Activated naive CD4-positive, alpha-beta T cell treated with anti-CD3 and anti-CD28 coated beads, Interleukin-2, amount 10 ng/mL, durations not matched to agents 7 days and 5 days (primary cell): ENCODE measurements at regions not wholly inside any gene's neighbourhood (a gene's known extent, or its start where the extent isn't known, plus 50 kb on each side); places are given as distances from the start of the nearest gene placed in this dataset.

Experiments used
- CTCF ChIA-PET: fragments of 350-600 bp; sonication (Branson Sonifier 250); formaldehyde crosslinking; loops from one replicate; lab custom pipeline; 2021; ENCODE audit warnings: antibody characterized with exemption; lab: Charles Lee
- DNase-seq: peaks from one replicate; pipeline ENCODE4 v3.0.0-alpha.2; 2020
- H3K27ac Mint-ChIP-seq: one replicate; pipeline ENCODE4 v1.8.0; 2021; ENCODE audit warnings: mild to moderate bottlenecking, moderate library complexity, mixed read lengths
- H3K27me3 Mint-ChIP-seq: one replicate; pipeline ENCODE4 v1.8.0; 2021; ENCODE audit warnings: mild to moderate bottlenecking, mixed read lengths
- H3K36me3 Mint-ChIP-seq: one replicate; pipeline ENCODE4 v1.8.0; 2021; ENCODE audit warnings: mixed read lengths
- H3K4me1 Mint-ChIP-seq: one replicate; pipeline ENCODE4 v1.8.0; 2021; ENCODE audit warnings: mixed read lengths
- H3K4me3 Mint-ChIP-seq: one replicate; pipeline ENCODE4 v1.8.0; 2021; ENCODE audit warnings: mild to moderate bottlenecking, moderate library complexity, mixed read lengths
- H3K9me3 Mint-ChIP-seq: one replicate; pipeline ENCODE4 v1.8.0; 2021; ENCODE audit warnings: mixed read lengths

DNA sequence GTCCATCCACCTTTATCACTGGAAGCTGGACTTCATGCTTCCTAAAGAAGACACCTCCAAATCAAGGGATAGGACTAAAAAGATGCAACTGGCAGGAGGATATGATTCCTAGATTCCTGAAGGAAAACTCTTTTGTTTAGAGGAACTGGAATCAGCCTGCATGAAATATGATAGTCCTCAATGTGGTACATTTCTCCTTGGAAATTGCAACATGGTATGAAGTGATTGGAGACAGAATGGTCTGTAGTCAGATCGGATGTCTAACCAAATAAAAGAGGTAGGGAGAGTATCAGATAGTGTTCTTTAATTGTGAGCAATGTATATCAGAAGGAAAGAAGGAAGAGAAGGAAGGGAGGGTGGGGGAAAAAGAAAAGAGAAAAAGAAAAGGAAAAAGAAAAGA is 116.1 kb upstream of the FSTL4 start:
- CTCF ChIA-PET, result no interaction called here
- no peaks in the 10 kb centered on the region for H3K4me1 Mint-ChIP-seq

DNA sequence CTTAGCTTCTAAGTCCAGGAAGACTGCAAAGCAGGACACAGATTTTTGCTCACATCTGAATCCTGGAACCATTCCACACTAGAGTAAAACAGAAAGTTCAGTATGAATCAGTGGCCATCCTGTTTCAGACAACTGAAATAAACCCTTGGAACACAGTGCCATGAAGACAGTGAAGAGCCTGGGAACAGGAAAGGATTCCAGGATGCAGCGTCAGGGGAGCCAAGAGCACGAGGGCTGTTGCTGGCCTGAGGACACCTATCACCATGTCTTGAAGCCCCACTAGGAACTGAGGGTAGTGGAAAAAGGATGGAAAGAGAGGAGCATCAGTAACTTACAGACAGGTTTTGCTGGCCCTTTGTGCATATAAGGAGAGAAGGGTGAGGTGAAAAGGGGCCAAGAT is 115.3 kb upstream of the FSTL4 start:
- DNase-seq, result no peak
- CTCF ChIA-PET, result no interaction called here
- H3K27me3 Mint-ChIP-seq, result peaks cover 25% of the 10 kb centered on the region
- no peaks in the 10 kb centered on the region for H3K36me3 Mint-ChIP-seq
- H3K4me3 Mint-ChIP-seq, result no peak overlapping the region
- no peak overlapping the region for H3K27ac Mint-ChIP-seq
- H3K4me1 Mint-ChIP-seq, result no peaks in the 10 kb centered on the region
- H3K9me3 Mint-ChIP-seq, result no peaks in the 10 kb centered on the region

More for the DNA sequence above, 116.1 kb upstream of the FSTL4 start:
- H3K27me3 Mint-ChIP-seq, result peaks cover 16% of the 10 kb centered on the region
- H3K27ac Mint-ChIP-seq, result no peak overlapping the region
- H3K9me3 Mint-ChIP-seq, result no peaks in the 10 kb centered on the region
- H3K4me3 Mint-ChIP-seq, result no peak overlapping the region
- DNase-seq, result no peak
- H3K36me3 Mint-ChIP-seq, result no peaks in the 10 kb centered on the region

DNA sequence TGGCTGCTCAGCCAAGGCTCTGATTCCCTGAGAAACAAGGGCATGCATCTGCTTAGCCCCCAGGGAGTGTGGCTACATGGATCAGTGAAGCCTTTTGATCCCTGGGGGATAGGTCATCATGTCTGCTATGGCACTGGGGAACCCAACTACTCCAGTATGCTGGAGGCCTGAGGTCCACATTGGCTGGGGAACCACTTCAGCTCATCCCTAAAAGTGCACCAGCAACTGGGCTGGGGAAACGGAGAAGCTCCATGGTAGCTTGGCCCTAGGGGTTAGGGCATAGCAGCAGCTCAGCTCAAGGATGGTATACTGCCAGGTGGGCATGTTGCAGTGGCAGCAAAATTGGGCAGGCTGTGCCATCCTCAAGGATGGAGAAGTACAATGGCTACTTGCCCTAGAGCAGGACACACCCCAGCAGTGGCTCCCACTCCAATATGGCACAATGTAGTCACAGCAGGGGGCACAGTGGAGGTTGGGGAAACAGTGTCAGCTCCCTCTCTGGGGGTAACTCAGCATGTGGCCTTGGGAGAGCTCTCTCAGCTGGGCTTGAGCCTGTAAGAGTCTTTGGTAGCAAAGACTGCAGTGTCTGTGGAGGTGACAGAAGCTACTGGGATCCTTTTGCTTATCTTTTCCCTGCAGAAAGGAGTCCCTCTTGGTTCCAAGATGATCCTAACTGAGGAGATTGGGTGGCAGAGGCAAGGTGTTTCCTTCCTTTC is 111.5 kb upstream of the FSTL4 start:
- H3K4me1 Mint-ChIP-seq, result no peaks in the 10 kb centered on the region
- no peaks in the 10 kb centered on the region for H3K36me3 Mint-ChIP-seq
- H3K27ac Mint-ChIP-seq, result no peak overlapping the region
- CTCF ChIA-PET, result no interaction called here
- H3K4me3 Mint-ChIP-seq, result no peak overlapping the region
- H3K9me3 Mint-ChIP-seq, result peaks cover 12% of the 10 kb centered on the region
- peaks cover 25% of the 10 kb centered on the region for H3K27me3 Mint-ChIP-seq
- DNase-seq, result no peak

DNA sequence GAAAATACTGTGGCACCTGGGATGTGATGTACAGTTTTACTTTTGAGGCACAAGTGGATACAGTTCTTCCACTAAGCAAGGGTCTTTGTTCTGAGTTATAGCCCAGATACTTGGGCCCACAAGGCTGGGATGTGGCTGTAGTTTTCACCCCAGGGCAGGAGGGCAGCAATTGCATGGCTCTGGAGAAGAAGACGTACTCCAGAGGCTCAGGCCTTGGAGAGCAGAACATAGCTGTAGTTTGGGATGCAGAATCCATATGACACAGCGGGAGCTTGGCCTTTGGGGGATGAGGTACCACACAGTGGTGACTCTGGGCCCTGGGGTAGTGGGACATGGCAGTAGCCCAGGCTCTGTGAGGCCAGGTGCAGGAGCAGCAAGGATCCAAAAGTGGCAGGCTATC is 110.8 kb upstream of the FSTL4 start:
- DNase-seq, result no peak
- CTCF ChIA-PET, result no interaction called here
- H3K27me3 Mint-ChIP-seq, result peaks cover 25% of the 10 kb centered on the region
- no peaks in the 10 kb centered on the region for H3K4me1 Mint-ChIP-seq
- no peak overlapping the region for H3K27ac Mint-ChIP-seq
- H3K4me3 Mint-ChIP-seq, result no peak overlapping the region
- peaks cover 12% of the 10 kb centered on the region for H3K9me3 Mint-ChIP-seq
- no peaks in the 10 kb centered on the region for H3K36me3 Mint-ChIP-seq

DNA sequence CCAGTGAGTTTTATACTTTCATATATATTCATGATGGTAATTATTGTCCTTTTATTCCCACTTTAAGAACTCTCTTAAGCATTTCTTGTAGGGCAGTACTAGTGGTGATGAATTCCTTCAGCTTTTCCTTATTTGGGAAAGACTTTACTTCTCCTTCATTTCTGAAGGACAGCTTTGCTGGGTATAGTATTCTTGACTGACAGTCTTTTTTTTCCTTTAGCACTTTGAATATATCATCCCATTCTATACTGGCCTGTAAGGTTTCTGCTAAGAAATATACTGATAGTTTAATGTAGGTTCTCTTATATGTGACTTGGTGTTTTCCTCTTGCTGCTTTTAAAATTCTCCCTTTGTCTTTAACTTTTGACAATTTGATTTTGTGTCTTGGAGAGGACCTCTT is 109.0 kb upstream of the FSTL4 start:
- Mint-ChIP-seq H3K4me1 (no peaks in the 10 kb centered on the region), H3K27ac (no peak overlapping the region), H3K9me3 (peaks cover 12% of the 10 kb centered on the region), H3K36me3 (no peaks in the 10 kb centered on the region), H3K27me3 (peaks cover 18% of the 10 kb centered on the region), H3K4me3 (no peak overlapping the region)
- DNase-seq, result no peak
- CTCF ChIA-PET, result no interaction called here

DNA sequence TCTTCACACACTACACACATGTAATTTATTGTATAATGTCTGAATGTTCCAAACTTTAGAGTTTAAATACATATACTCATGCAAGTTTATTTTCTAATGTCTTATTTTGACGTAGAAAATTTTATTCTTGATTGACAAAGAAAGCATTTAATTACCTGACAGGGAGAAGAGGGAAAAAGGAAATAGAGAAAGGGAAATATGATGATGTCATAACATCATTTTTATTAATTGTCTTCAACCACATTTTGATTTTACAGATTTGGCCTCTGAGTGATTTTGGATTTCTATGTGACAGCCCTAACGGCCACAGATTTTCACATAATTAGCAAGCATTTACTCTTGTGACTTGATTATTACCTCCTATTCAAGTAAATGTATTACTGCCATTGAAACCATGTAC is 106.1 kb upstream of the FSTL4 start:
- Mint-ChIP-seq H3K27me3 (peaks cover 28% of the 10 kb centered on the region), H3K27ac (no peak overlapping the region), H3K36me3 (no peaks in the 10 kb centered on the region), H3K9me3 (peaks cover 12% of the 10 kb centered on the region), H3K4me3 (no peak overlapping the region), H3K4me1 (no peaks in the 10 kb centered on the region)
- DNase-seq, result no peak
- CTCF ChIA-PET, result no interaction called here

DNA sequence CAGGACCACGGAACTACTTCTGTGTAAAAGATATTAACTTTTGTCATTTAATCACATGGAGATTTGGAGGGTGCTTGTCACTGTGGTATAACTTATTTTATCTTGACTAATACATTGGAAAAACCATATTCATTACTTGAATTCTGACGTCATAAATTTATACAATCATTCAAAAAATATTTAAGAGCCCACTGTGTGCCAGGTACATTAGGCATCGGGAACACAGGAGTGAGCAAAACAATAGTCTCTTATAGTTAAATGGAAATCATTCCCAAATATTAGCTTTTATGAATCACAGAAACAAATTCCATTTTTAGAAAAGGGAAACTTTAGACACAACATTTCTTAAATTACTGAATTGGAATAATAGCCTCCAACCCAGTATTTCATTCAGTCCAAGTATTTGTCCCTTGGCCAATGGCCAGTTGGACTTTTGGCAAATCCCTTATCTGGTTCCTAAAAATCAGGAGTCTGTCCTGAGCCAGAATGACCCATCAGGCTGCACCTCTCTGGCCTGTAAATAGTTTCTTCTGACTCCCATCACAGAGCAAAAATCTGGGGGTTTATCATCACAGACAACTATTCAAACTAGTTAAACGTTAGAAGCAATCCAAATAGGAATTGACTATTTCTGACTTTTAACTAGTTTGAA is 104.3 kb upstream of the FSTL4 start:
- Mint-ChIP-seq H3K9me3 (peaks cover 4% of the 10 kb centered on the region), H3K36me3 (no peaks in the 10 kb centered on the region), H3K27ac (no peak overlapping the region), H3K4me3 (no peak overlapping the region), H3K27me3 (peaks cover 26% of the 10 kb centered on the region), H3K4me1 (no peaks in the 10 kb centered on the region)
- CTCF ChIA-PET, result no interaction called here
- no peak for DNase-seq

DNA sequence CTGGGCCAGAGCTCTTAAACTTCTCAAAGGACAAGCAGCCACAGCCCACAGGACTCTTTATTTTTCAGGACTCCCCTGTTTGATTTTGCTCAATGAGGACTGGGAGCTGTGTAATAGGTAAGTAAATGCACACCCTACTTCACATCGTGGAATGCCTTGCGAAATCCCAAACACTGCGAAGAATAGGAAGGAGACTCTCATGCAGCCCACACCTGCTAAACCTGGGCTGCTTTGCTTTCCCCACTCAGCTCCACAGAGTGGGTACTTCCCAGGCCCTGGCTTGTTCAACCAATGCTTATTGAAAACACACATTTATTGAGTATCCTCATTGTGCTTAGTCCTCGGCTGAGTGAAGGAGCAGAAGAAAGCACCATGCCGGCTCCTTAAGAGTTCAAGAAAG is 103.3 kb upstream of the FSTL4 start:
- H3K27me3 Mint-ChIP-seq, result peaks cover 34% of the 10 kb centered on the region
- H3K4me3 Mint-ChIP-seq, result no peak overlapping the region
- no peak for DNase-seq
- CTCF ChIA-PET, result no interaction called here
- no peaks in the 10 kb centered on the region for H3K4me1 Mint-ChIP-seq
- no peaks in the 10 kb centered on the region for H3K9me3 Mint-ChIP-seq
- no peak overlapping the region for H3K27ac Mint-ChIP-seq
- H3K36me3 Mint-ChIP-seq, result no peaks in the 10 kb centered on the region

DNA sequence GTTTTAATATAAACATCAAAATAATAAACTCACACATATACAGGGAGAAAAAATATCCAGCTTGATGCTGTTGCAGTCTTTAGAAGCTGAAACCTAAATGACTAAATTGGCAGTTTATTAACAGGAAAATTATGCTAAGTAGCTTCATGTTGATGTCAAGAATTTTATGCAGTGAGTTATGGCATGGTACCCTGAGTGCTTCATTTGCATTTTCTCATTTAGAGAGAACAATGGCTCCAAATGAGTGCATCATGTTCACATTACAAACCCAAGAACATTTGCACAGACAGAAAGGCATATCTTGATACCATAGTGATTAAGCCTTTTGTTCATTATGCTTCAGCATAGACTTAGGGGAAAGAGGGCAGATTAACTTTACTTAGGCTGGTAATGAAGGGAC is 102.9 kb upstream of the FSTL4 start:
- DNase-seq, result no peak
- no peak overlapping the region for H3K27ac Mint-ChIP-seq
- H3K27me3 Mint-ChIP-seq, result peaks cover 31% of the 10 kb centered on the region
- CTCF ChIA-PET, result no interaction called here
- no peaks in the 10 kb centered on the region for H3K36me3 Mint-ChIP-seq
- no peaks in the 10 kb centered on the region for H3K9me3 Mint-ChIP-seq
- no peak overlapping the region for H3K4me3 Mint-ChIP-seq
- no peaks in the 10 kb centered on the region for H3K4me1 Mint-ChIP-seq

DNA sequence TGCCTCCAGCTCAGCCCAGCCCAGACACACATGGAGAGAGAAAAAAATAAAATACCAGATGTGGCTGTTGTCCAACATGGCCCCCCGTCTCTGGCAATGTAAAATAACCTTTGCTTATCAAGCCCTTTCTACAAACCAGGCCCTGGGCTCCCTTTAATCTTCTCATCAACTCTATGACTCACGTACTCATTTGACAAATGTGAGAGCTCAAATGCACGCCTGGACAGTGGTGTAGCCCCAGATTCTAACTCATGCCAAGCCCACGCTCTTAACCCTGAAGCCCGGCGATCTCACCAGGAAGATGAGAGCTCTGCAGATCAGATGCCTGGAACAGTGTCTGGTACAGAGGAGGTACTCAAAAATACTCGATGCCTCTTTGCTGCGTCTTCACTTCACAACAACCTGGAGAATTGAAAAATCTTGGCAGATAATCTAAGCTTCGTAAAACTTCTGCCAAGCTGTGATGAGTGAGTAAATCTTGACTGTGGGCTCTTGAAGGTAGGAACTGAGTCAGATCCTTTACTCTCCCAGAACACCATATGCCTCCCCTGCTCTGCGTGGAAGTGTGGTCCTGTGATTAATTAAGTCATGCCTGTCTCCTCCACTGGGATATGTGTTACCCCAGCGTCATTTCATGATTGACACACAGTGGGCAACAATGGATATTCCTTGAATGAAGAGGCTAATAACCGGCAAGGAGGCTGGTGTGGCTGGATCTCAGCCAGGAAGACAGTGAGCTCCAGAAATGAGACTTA is 102.0 kb upstream of the FSTL4 start:
- Mint-ChIP-seq H3K4me3 (no peak overlapping the region), H3K27me3 (peaks cover 36% of the 10 kb centered on the region), H3K9me3 (no peaks in the 10 kb centered on the region), H3K27ac (no peak overlapping the region), H3K4me1 (no peaks in the 10 kb centered on the region), H3K36me3 (no peaks in the 10 kb centered on the region)
- CTCF ChIA-PET, result no interaction called here
- no peak for DNase-seq

DNA sequence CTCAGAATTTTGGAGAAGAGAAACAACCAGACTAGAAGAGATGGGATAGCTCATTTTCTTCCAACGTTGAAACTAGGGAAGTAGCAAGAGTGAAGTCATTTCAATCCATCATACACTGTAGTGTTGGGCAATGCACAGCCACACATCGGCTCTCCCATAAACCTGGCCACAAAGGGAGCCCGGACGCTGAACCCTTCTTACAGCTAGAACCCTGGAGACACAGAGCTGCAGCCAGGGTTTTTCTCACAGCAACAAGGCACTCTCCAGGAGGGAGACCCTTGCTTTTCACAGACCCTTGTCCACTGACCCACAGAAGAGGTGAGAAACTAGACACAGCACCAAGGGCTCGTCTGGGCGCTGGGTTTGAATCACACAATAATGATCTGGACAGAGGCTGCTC is 101.4 kb upstream of the FSTL4 start:
- no peak for DNase-seq
- no peak overlapping the region for H3K27ac Mint-ChIP-seq
- no peak overlapping the region for H3K4me3 Mint-ChIP-seq
- H3K27me3 Mint-ChIP-seq, result peaks cover 36% of the 10 kb centered on the region
- no peaks in the 10 kb centered on the region for H3K4me1 Mint-ChIP-seq
- no peaks in the 10 kb centered on the region for H3K36me3 Mint-ChIP-seq
- H3K9me3 Mint-ChIP-seq, result no peaks in the 10 kb centered on the region
- CTCF ChIA-PET, result interaction anchor here (0.9 kb wide), 1 partner anchor 40 kb away, joined by 3 read pairs; no protein-coding TSS in a partner anchor

DNA sequence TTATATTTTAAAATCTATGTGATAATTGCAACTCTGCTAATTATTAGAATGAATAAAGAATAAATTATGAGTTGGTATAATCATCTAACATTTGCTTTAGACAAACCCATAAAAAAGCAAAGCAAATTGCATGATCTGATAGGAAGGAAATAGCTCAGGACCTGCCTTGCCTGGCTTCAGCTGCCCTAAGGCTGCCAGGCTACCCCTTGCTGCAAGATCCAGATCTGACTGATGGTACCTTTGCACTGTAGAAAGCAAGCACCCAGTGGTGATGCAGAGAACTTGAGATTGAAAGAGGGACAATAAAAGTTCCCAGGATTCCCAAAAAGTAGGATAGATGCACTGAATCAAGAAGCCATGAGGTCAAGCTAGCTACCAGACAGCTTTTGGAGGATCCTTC is 100.9 kb upstream of the FSTL4 start:
- Mint-ChIP-seq H3K4me1 (no peaks in the 10 kb centered on the region), H3K27me3 (peaks cover 36% of the 10 kb centered on the region), H3K4me3 (no peak overlapping the region), H3K36me3 (no peaks in the 10 kb centered on the region), H3K27ac (no peak overlapping the region), H3K9me3 (no peaks in the 10 kb centered on the region)
- no peak for DNase-seq
- CTCF ChIA-PET, result interaction anchor here (0.9 kb wide), 1 partner anchor 41 kb away, joined by 3 read pairs; no protein-coding TSS in a partner anchor

DNA sequence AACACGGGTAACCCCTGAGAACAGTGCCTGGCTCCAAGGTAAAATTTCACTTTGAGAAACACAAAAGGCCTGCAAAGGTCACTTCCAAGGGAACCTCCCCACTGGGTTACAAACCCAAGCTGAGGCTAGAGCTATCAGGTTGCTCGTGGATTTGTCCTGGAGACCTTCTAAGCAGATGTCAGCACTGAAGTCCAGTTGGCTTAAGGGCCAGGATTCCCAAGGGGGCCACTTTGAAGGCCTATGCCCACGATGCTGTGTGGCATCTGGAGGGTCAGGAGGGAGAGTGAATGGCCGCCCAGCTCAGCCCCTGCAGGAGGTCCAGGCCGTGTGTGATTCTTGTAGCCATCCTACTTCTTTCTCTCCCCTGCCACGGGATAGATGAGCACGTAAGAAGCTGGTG is 100.2 kb upstream of the FSTL4 start:
- H3K27me3 Mint-ChIP-seq, result peaks cover 36% of the 10 kb centered on the region
- H3K27ac Mint-ChIP-seq, result no peak overlapping the region
- CTCF ChIA-PET, result no interaction called here
- H3K9me3 Mint-ChIP-seq, result no peaks in the 10 kb centered on the region
- no peaks in the 10 kb centered on the region for H3K36me3 Mint-ChIP-seq
- no peak overlapping the region for H3K4me3 Mint-ChIP-seq
- DNase-seq, result no peak
- H3K4me1 Mint-ChIP-seq, result no peaks in the 10 kb centered on the region

DNA sequence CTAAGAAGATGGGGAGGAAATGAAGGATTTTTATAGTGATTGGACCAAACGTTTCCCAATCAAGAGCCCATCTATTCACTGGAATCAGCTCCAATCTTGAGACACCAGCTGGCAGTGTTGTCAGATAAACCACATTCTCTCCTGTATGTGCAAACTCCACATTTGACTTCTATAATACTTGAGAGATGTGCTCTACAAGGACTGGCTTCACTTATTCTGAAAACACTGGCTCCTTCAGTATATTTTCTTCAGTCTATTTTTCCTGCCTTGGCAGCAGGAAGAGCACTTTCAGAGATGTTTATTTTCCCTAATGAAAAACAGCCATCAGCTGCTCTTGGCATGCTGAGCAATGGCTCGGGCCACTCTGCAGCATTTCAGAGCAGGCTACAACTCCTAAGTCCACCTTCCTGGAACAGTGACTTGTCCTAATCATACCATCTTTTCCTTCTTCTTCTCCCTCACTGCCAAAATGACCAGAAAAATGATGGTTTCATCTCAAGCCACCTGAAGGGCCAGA is 96.9 kb upstream of the FSTL4 start:
- Mint-ChIP-seq H3K36me3 (no peaks in the 10 kb centered on the region), H3K9me3 (no peaks in the 10 kb centered on the region), H3K4me3 (no peak overlapping the region), H3K4me1 (no peaks in the 10 kb centered on the region), H3K27ac (no peak overlapping the region), H3K27me3 (peaks cover 31% of the 10 kb centered on the region)
- no peak for DNase-seq
- CTCF ChIA-PET, result no interaction called here
